ENCODE measurements at regions not wholly inside any gene's neighbourhood (a gene's known extent, or its start where the extent isn't known, plus 50 kb on each side); places are given as distances from the start of the nearest gene placed in this dataset.

- ChIA-PET CTCF (no interaction called here), POLR2A (no interaction called here)
Observed at GRCh38 chr18:65422544-65423136, 328.2 kb upstream of the CDH7 start.

- CTCF ChIA-PET, result no interaction called here
- POLR2A ChIA-PET, result no interaction called here
Observed at GRCh38 chr18:65415098-65415497, 335.7 kb upstream of the CDH7 start.

GRCh38 chr18:65414501-65414900 is 336.3 kb upstream of the CDH7 start:
- ChIA-PET CTCF (no interaction called here), POLR2A (no interaction called here)

- CTCF ChIA-PET, result no interaction called here
- POLR2A ChIA-PET, result no interaction called here
Observed at GRCh38 chr18:65411061-65411460, 339.8 kb upstream of the CDH7 start.

- POLR2A ChIA-PET, result no interaction called here
Observed at GRCh38 chr18:65409261-65409660, 341.6 kb upstream of the CDH7 start.

GRCh38 chr18:65403534-65403933 is 347.3 kb upstream of the CDH7 start:
- ChIA-PET POLR2A (no interaction called here), CTCF (no interaction called here)

More at GRCh38 chr18:65409261-65409660, 341.6 kb upstream of the CDH7 start:
- CTCF ChIA-PET, result no interaction called here

GRCh38 chr18:65399091-65399490 is 351.7 kb upstream of the CDH7 start:
- ChIA-PET CTCF (no interaction called here), POLR2A (no interaction called here)

- CTCF ChIA-PET, result no interaction called here
- POLR2A ChIA-PET, result no interaction called here
Observed at GRCh38 chr18:65398347-65399075, 352.3 kb upstream of the CDH7 start.

GRCh38 chr18:65380986-65381385 is 369.8 kb upstream of the CDH7 start:
- ChIA-PET POLR2A (no interaction called here), CTCF (no interaction called here)

- CTCF ChIA-PET, result no interaction called here
- POLR2A ChIA-PET, result no interaction called here
Observed at GRCh38 chr18:65380571-65380970, 370.2 kb upstream of the CDH7 start.

GRCh38 chr18:65372904-65373303 is 377.9 kb upstream of the CDH7 start:
- ChIA-PET CTCF (no interaction called here), POLR2A (no interaction called here)

GRCh38 chr18:65365245-65365980 is 385.4 kb upstream of the CDH7 start:
- ChIA-PET CTCF (no interaction called here), POLR2A (no interaction called here)

GRCh38 chr18:65363911-65364632 is 386.7 kb upstream of the CDH7 start:
- POLR2A ChIA-PET, result no interaction called here
- CTCF ChIA-PET, result interaction anchor here (0.7 kb wide), 1 partner anchor 33 kb away, joined by 3 read pairs; no protein-coding TSS in a partner anchor

- ChIA-PET CTCF (no interaction called here), POLR2A (no interaction called here)
Observed at GRCh38 chr18:65363011-65363410, 387.8 kb upstream of the CDH7 start.

GRCh38 chr18:65359479-65359878 is 391.3 kb upstream of the CDH7 start:
- POLR2A ChIA-PET, result no interaction called here
- CTCF ChIA-PET, result no interaction called here

GRCh38 chr18:65358306-65358705 is 392.5 kb upstream of the CDH7 start:
- ChIA-PET POLR2A (no interaction called here), CTCF (no interaction called here)

- ChIA-PET POLR2A (no interaction called here), CTCF (no interaction called here)
Observed at GRCh38 chr18:65352186-65352585, 398.6 kb upstream of the CDH7 start.

GRCh38 chr18:65349635-65350034 is 401.2 kb upstream of the CDH7 start:
- CTCF ChIA-PET, result no interaction called here
- POLR2A ChIA-PET, result no interaction called here

GRCh38 chr18:65347446-65347845 is 403.4 kb upstream of the CDH7 start:
- CTCF ChIA-PET, result no interaction called here
- POLR2A ChIA-PET, result no interaction called here

- POLR2A ChIA-PET, result no interaction called here
- CTCF ChIA-PET, result no interaction called here
Observed at GRCh38 chr18:65346086-65346485, 404.7 kb upstream of the CDH7 start.

- POLR2A ChIA-PET, result no interaction called here
Observed at GRCh38 chr18:65343571-65343970, 407.2 kb upstream of the CDH7 start.

More at GRCh38 chr18:65343571-65343970, 407.2 kb upstream of the CDH7 start:
- CTCF ChIA-PET, result no interaction called here

Data from activated CD8-positive, alpha-beta memory T cell treated with anti-CD3 and anti-CD28 coated beads for 36 hours (primary cell).